Omental fat pad (tissue), 3 donors: ENCODE measurements at regions not wholly inside any gene's neighbourhood (a gene's known extent, or its start where the extent isn't known, plus 50 kb on each side); places are given as distances from the start of the nearest gene placed in this dataset.
"Not testable (repeated sequence)": the region's sequence is repeated elsewhere in the genome, so short reads cannot be mapped to it uniquely, and the experiment has no call there.

ENCODE experiments used
- ATAC-seq: fragments of 150-250 bp; one replicate; pipeline ENCODE4 v1.9.1; 2016; ENCODE audit warnings: mild to moderate bottlenecking, moderate library complexity; ENCODE audit not compliant: low FRiP score
- DNase-seq: peaks from one replicate; pipeline ENCODE4 v3.0.0-alpha.2; 2019; ENCODE audit warnings: low spot score
- TF ChIP-seq, protein P1 (sequence below), 3 donors: fragments of 450-650 bp; IDR thresholded peaks; one replicate each; pipeline ENCODE4 v1.5.1; 2016 to 2017; ENCODE audit warnings: antibody characterized with exemption in 3 of 3, mild to moderate bottlenecking in 3 of 3, moderate library complexity in 2 of 3

DNA sequence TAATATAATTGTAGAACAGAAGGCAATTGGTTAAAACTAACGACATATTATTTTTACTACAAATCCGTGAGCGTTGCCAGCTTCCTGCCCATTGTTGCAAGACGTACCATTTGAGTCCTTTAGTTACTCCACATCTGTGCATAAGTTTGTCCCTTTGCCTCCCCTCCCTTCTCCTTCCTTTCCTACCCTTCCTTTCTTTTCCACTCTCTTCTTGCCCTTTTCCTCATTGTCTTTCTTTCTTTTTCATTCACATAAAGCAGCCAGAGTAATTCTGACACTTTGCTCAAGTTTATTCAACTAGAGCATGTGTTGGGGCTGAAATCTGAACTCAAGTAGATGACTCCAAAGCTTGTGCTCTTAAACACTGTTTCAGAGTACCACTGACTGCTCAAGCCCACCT is 239.1 kb downstream of the FOXG1 start:
- DNase-seq (no peak), ATAC-seq (no peak)
- TF ChIP-seq, protein P1, sequence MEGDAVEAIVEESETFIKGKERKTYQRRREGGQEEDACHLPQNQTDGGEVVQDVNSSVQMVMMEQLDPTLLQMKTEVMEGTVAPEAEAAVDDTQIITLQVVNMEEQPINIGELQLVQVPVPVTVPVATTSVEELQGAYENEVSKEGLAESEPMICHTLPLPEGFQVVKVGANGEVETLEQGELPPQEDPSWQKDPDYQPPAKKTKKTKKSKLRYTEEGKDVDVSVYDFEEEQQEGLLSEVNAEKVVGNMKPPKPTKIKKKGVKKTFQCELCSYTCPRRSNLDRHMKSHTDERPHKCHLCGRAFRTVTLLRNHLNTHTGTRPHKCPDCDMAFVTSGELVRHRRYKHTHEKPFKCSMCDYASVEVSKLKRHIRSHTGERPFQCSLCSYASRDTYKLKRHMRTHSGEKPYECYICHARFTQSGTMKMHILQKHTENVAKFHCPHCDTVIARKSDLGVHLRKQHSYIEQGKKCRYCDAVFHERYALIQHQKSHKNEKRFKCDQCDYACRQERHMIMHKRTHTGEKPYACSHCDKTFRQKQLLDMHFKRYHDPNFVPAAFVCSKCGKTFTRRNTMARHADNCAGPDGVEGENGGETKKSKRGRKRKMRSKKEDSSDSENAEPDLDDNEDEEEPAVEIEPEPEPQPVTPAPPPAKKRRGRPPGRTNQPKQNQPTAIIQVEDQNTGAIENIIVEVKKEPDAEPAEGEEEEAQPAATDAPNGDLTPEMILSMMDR (IDR thresholded peaks at IDR 0.05) = no peak

- ATAC-seq = no peak
- TF ChIP-seq, protein P1 (IDR thresholded peaks at IDR 0.05) = no peak
- no peak for DNase-seq
Observed at GRCh38 chr14:29007990-29008389, 241.4 kb downstream of the FOXG1 start.

- TF ChIP-seq, protein P1 (IDR thresholded peaks at IDR 0.05) = no peak
- DNase-seq (no peak), ATAC-seq (no peak)
Observed at GRCh38 chr14:29016050-29016900, 249.7 kb downstream of the FOXG1 start.

DNA sequence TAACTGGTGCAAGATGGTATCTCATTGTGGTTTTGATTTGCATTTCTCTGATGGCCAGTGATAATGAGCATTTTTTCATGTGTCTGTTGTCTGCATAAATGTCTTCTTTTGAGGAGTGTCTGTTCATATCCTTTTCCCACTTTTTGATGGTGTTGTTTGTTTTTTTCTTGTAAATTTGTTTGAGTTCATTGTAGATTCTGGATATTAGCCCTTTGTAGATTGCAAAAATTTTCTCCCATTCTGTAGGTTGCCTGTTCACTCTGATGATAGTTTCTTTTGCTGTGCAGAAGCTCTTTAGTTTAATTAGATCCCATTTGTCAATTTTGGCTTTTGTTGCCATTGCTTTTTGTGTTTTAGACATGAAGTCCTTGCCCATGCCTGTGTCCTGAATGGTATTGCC is 256.9 kb downstream of the FOXG1 start:
- DNase-seq, ATAC-seq: not testable (repeated sequence)

DNA sequence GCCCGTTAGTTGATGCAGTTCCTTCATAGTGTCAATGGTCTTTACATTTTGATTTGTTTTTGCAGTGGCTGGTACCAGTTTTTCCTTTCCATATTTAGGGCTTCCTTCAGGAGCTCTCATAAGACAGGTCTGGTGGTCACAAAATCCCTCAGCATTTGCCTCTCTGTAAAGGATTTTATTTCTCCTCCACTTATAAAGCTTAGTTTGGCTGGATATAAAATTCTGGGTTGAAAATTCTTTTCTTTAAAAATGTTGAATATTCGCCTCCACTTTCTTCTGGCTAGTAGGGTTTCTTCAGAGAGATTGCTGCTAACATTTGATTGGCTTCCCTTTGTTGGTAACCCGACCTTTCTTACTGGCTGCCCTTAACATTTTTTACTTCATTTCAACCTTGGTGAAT is 260.9 kb downstream of the FOXG1 start:
- ATAC-seq = not testable (repeated sequence)

GRCh38 chr14:29027941-29028705 is 261.5 kb downstream of the FOXG1 start:
- DNase-seq, ATAC-seq: not testable (repeated sequence)

More for the DNA sequence above, 260.9 kb downstream of the FOXG1 start:
- DNase-seq = not testable (repeated sequence)

DNA sequence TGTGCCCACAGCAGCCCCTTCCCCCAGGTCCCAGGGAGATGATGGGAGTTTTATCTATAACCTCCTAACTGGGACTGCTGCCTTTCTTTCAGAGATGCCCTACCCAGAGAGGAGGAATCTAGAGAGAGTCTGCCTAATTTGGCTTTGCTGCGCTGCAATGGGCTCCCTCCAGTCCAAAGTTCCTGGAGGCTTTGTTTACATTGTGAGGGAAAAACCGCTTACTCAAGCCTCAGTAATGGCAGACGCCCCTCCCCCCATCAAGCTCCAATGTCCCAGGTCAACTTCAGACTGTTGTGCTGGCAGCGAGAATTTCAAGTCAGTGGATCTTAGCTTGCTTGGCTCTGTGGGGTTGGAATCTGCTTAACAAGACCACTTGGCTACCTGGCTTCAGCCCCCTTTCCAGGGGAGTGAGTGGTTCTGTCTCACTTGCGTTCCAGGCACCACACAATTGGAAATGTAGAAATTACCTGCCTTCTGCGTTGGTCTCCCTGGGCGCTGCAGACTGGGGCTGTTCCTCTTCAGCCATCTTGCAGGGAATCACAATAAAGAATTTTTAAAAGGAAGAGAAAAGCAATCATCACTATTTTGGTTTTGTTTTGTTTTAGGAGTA is 262.5 kb downstream of the FOXG1 start:
- no peak for DNase-seq
- ATAC-seq = no peak
- TF ChIP-seq, protein P1 (IDR thresholded peaks at IDR 0.05) = no peak

DNA sequence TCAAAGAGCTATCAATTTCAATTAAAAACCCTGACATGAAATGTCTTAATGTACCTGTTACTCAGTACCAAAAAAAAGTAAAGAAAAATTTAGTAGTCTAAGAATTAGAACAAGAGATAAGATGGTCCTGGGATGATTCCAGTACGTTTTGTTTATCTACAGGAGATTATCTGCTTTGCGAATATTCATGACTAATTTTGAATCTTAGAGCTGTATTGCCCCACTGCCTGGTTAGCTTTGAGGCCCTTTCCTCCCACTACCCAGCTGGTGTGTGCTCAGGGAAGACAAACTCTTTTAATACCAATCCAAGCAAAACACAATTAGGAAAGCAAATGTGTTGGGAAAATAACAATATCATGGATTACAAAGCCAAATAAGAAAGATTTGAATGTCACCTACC is 263.5 kb downstream of the FOXG1 start:
- TF ChIP-seq, protein P1 (IDR thresholded peaks at IDR 0.05) = no peak
- DNase-seq (no peak), ATAC-seq (peak; percentile 66)
